SK-N-SH (cell line): ENCODE measurements at regions not wholly inside any gene's neighbourhood (a gene's known extent, or its start where the extent isn't known, plus 50 kb on each side); places are given as distances from the start of the nearest gene placed in this dataset.

Source experiments
- FOSL2 ChIP-seq: IDR thresholded peaks from 2 replicates; pipeline ENCODE4 v1.4.0; 2012; ENCODE audit warnings: low read depth, mild to moderate bottlenecking, moderate library complexity, borderline replicate concordance
- FOXJ3 ChIP-seq: sonication (generic); formaldehyde crosslinking; IDR thresholded peaks from 2 replicates; pipeline ENCODE4 v1.5.1; 2020; ENCODE audit warnings: mild to moderate bottlenecking, missing genetic modification reagents
- FOXM1 ChIP-seq: IDR thresholded peaks from 2 replicates; pipeline ENCODE4 v1.4.0; 2012; ENCODE audit warnings: low read depth, mild to moderate bottlenecking
- GABPA ChIP-seq: IDR thresholded peaks from 2 replicates; pipeline ENCODE4 v1.4.0; 2012; ENCODE audit warnings: low read depth, mild to moderate bottlenecking
- GATA2 ChIP-seq: sonication (generic); formaldehyde crosslinking; IDR thresholded peaks from 2 replicates; pipeline ENCODE4 v1.5.0; 2020; ENCODE audit warnings: mild to moderate bottlenecking, missing genetic modification reagents
- MXI1 ChIP-seq: IDR thresholded peaks from 2 replicates; pipeline ENCODE4 v1.6.1; 2012; ENCODE audit warnings: mild to moderate bottlenecking, low read depth, low read length, improper control_type of control experiment
- SMC3 ChIP-seq: IDR thresholded peaks from 2 replicates; pipeline ENCODE4 v1.6.1; 2012; ENCODE audit warnings: low read depth, low read length, improper control_type of control experiment
- YY1 ChIP-seq: IDR thresholded peaks from 2 replicates; pipeline ENCODE4 v1.4.0; 2012; ENCODE audit warnings: low read depth, mild to moderate bottlenecking
- TF ChIP-seq, protein P1 (sequence below): fragments of 200-600 bp; sonication (generic); IDR thresholded peaks from 2 replicates; pipeline ENCODE4 v1.6.1; 2017; ENCODE audit warnings: antibody characterized with exemption, mild to moderate bottlenecking, moderate library complexity
- TF ChIP-seq, protein P2 (sequence below): fragments of 150-350 bp; IDR thresholded peaks from 2 replicates; pipeline ENCODE4 v1.6.1; 2017; ENCODE audit warnings: antibody characterized with exemption, low read length, low read depth, borderline replicate concordance

DNA sequence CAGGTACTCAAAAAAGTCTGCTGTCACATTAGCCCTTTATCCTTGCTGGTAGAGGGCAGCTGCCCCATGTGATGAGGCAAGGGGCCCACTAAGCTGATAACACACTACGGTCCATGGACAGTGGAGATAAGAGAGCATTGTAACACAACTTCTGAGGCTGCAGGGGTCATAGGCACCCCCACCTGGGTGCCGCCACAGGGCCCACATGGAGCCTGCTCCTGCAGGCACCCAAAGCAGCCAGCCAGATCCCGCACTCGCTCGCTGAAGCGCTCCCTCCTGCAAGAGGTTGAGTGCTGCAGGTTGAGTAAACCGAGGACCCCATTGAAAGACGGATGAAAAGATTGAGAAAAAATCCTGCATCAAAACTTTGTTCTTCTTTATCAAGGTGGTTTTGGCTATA, 566.3 kb upstream of the NOVA1 start:
- no peak for TF ChIP-seq GABPA
- no peak for TF ChIP-seq FOSL2
- TF ChIP-seq, protein P1, sequence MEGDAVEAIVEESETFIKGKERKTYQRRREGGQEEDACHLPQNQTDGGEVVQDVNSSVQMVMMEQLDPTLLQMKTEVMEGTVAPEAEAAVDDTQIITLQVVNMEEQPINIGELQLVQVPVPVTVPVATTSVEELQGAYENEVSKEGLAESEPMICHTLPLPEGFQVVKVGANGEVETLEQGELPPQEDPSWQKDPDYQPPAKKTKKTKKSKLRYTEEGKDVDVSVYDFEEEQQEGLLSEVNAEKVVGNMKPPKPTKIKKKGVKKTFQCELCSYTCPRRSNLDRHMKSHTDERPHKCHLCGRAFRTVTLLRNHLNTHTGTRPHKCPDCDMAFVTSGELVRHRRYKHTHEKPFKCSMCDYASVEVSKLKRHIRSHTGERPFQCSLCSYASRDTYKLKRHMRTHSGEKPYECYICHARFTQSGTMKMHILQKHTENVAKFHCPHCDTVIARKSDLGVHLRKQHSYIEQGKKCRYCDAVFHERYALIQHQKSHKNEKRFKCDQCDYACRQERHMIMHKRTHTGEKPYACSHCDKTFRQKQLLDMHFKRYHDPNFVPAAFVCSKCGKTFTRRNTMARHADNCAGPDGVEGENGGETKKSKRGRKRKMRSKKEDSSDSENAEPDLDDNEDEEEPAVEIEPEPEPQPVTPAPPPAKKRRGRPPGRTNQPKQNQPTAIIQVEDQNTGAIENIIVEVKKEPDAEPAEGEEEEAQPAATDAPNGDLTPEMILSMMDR: no peak
- TF ChIP-seq, protein P2, sequence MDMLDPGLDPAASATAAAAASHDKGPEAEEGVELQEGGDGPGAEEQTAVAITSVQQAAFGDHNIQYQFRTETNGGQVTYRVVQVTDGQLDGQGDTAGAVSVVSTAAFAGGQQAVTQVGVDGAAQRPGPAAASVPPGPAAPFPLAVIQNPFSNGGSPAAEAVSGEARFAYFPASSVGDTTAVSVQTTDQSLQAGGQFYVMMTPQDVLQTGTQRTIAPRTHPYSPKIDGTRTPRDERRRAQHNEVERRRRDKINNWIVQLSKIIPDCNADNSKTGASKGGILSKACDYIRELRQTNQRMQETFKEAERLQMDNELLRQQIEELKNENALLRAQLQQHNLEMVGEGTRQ: no peak
- TF ChIP-seq GATA2: no peak
- TF ChIP-seq MXI1: no peak
- TF ChIP-seq FOXJ3 (CRISPR knock-in tag): no peak
- no peak for TF ChIP-seq FOXM1
- TF ChIP-seq YY1: no peak
- TF ChIP-seq SMC3: no peak
